ENCODE measurements at regions not wholly inside any gene's neighbourhood (a gene's known extent, or its start where the extent isn't known, plus 50 kb on each side); places are given as distances from the start of the nearest gene placed in this dataset.

DNA sequence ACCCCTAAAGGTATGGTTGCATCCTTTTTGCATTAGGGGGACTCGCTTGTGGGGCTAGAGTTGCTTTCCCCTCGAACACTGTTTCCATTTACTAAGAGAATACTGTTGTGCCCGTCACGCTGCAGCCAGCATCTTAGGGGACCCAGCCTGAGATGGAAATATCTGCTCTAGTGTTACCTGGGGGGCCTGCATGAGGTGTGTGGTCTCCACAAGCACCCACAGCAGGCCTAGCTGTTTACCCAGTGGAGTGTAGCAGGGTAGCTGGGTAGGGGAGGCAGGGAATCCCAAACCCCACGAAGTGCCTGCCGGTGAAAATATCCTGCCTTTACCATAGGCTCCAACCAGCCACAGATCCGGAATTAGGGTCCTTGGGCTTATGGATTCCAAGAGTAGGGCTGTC lies 303.6 kb downstream of the PTPRU start:
- Histone ChIP-seq H3K4me1 (ENCODE audit: control insufficient read depth in 1 of 2, insufficient read depth in 1 of 2, low read depth in 1 of 2, low read length in 1 of 2) (no peaks in the 10 kb centered on the region), H3K4me3 (ENCODE audit: low read depth in 1 of 2, low read length in 1 of 2) (no peak overlapping the region), H3K9me3 (no peaks in the 10 kb centered on the region), H3K27ac (no peak overlapping the region), H3K36me3 (no peaks in the 10 kb centered on the region), H3K27me3 (no peaks in the 10 kb centered on the region)
- TF ChIP-seq, protein P1, sequence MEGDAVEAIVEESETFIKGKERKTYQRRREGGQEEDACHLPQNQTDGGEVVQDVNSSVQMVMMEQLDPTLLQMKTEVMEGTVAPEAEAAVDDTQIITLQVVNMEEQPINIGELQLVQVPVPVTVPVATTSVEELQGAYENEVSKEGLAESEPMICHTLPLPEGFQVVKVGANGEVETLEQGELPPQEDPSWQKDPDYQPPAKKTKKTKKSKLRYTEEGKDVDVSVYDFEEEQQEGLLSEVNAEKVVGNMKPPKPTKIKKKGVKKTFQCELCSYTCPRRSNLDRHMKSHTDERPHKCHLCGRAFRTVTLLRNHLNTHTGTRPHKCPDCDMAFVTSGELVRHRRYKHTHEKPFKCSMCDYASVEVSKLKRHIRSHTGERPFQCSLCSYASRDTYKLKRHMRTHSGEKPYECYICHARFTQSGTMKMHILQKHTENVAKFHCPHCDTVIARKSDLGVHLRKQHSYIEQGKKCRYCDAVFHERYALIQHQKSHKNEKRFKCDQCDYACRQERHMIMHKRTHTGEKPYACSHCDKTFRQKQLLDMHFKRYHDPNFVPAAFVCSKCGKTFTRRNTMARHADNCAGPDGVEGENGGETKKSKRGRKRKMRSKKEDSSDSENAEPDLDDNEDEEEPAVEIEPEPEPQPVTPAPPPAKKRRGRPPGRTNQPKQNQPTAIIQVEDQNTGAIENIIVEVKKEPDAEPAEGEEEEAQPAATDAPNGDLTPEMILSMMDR (IDR thresholded peaks at IDR 0.05) = no peak

- TF ChIP-seq, protein P1 (IDR thresholded peaks at IDR 0.05) = no peak
These were observed 302.3 kb downstream of the PTPRU start for GRCh38 chr1:29538586-29538985.

DNA sequence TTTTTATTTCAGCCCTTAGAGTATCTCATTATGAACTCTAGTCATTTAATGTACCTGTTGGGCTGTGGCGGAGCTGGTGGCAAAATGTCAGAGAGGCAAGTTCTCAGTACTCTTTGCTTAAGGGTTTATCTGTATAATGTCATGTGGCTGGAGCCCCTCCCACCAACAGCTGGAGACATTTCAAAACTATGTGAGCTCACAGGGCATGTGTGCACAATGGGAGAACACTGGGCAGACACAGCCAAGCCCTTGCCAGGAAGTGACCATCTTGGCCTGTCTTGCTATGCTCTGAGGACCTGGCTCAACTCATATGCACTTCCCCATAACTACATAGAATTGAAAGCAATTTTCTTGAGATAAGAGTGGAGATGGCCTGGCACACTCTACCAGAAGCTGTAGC lies 296.4 kb downstream of the PTPRU start:
- Histone ChIP-seq H3K36me3 (no peaks in the 10 kb centered on the region), H3K9me3 (peaks cover 8% of the 10 kb centered on the region), H3K4me3 (ENCODE audit: low read depth in 1 of 2, low read length in 1 of 2) (no peak overlapping the region), H3K4me1 (ENCODE audit: control insufficient read depth in 1 of 2, insufficient read depth in 1 of 2, low read depth in 1 of 2, low read length in 1 of 2) (no peaks in the 10 kb centered on the region), H3K27ac (no peak overlapping the region), H3K27me3 (peaks cover 1% of the 10 kb centered on the region)
- TF ChIP-seq, protein P1 (IDR thresholded peaks at IDR 0.05) = no peak

More at GRCh38 chr1:29538586-29538985, 302.3 kb downstream of the PTPRU start:
- H3K9me3 ChIP-seq = no peaks in the 10 kb centered on the region
- H3K36me3 ChIP-seq = no peaks in the 10 kb centered on the region
- no peaks in the 10 kb centered on the region for H3K4me1 ChIP-seq (ENCODE audit: control insufficient read depth in 1 of 2, insufficient read depth in 1 of 2, low read depth in 1 of 2, low read length in 1 of 2)
- no peak overlapping the region for H3K4me3 ChIP-seq (ENCODE audit: low read depth in 1 of 2, low read length in 1 of 2)
- no peaks in the 10 kb centered on the region for H3K27me3 ChIP-seq
- H3K27ac ChIP-seq = no peak overlapping the region

DNA sequence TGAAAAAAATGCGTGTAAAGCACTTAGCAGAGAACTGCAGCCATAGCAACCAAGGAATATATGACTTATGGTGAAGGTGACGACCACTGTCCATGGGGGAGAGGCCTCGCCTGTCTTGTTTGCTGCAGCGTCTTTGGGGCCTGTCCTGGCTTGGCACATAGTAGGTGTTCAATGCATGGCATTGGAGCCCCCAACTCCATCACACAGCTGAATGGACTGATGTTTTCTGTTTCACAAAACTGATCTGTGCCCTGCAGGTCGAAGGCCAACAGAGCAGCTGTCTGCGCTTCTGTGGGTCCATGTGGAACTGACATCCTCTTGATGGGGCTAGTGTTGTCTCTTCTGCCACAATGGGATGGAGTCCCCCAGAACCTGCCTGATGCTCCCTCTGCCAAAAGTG lies 296.0 kb downstream of the PTPRU start:
- Histone ChIP-seq H3K4me3 (ENCODE audit: low read depth in 1 of 2, low read length in 1 of 2) (no peak overlapping the region), H3K27me3 (peaks cover 6% of the 10 kb centered on the region), H3K27ac (no peak overlapping the region), H3K9me3 (peaks cover 8% of the 10 kb centered on the region), H3K4me1 (ENCODE audit: control insufficient read depth in 1 of 2, insufficient read depth in 1 of 2, low read depth in 1 of 2, low read length in 1 of 2) (no peaks in the 10 kb centered on the region), H3K36me3 (no peaks in the 10 kb centered on the region)
- TF ChIP-seq, protein P1 (IDR thresholded peaks at IDR 0.05) = no peak

- Histone ChIP-seq H3K27ac (no peak overlapping the region), H3K4me1 (ENCODE audit: control insufficient read depth in 1 of 2, insufficient read depth in 1 of 2, low read depth in 1 of 2, low read length in 1 of 2) (no peaks in the 10 kb centered on the region), H3K27me3 (peaks cover 7% of the 10 kb centered on the region), H3K9me3 (peaks cover 8% of the 10 kb centered on the region), H3K4me3 (ENCODE audit: low read depth in 1 of 2, low read length in 1 of 2) (no peak overlapping the region), H3K36me3 (no peaks in the 10 kb centered on the region)
- TF ChIP-seq, protein P1 (IDR thresholded peaks at IDR 0.05) = no peak
These were observed 295.3 kb downstream of the PTPRU start for GRCh38 chr1:29531596-29531995.
